ENCODE measurements at regions not wholly inside any gene's neighbourhood (a gene's known extent, or its start where the extent isn't known, plus 50 kb on each side); places are given as distances from the start of the nearest gene placed in this dataset.
"Not testable (repeated sequence)": the region's sequence is repeated elsewhere in the genome, so short reads cannot be mapped to it uniquely, and the experiment has no call there.

DNA sequence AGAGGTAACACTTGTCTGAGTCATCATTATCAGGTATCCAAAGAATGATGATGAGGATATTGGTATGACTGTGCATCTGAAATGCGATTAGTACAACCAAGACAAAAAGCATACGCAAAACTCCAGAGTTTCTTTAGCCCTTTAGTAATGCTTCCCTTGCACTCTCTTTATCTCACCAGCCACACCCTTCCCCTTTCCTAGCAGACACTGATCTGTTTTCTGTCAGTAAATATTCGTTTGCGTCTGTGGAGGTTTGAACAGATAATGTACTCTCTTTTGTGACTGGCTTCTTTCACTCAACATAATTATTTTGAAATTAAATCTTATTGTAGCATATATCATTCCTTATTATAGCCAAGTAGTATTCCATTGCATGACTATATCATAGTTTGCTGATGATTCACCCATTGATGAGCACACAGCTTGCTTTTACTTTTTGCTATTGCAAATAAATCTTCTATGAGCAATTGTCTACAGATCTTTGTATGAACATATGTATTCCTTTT lies 775.7 kb downstream of the SLC6A15 start:
- no peak for DNase-seq (ENCODE audit: low read depth)

DNA sequence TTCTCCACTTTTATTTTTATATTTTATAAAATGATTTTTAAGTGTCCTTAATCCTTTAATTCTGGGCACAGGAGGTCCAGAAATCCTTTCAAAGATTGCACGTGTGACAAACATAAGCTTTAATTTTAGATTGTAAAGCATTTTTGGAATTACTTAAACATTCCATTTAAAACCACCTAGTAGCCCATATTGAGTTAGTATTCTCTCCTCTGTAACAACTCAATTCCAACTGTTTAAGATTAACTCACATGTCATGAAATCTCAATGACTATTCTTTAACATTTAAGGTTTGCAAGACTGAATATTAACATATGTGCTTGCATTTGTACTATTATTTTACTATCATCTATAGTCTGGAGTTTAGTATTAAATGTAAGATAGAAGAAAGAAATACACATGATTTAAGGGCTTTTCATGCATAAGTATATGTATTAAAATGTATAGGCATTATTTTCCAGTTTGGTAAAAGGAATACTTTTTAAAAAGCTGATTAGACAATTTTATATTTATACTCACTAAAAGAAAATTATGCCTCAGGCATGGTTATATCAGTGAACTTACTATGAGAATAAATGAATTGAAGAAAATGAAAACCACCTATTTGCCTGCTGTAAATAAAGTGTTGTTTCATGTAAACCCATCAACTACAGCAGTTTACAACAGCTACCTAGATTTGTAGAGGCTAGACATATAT lies 776.9 kb downstream of the SLC6A15 start:
- DNase-seq (ENCODE audit: low read depth), result no peak

DNA sequence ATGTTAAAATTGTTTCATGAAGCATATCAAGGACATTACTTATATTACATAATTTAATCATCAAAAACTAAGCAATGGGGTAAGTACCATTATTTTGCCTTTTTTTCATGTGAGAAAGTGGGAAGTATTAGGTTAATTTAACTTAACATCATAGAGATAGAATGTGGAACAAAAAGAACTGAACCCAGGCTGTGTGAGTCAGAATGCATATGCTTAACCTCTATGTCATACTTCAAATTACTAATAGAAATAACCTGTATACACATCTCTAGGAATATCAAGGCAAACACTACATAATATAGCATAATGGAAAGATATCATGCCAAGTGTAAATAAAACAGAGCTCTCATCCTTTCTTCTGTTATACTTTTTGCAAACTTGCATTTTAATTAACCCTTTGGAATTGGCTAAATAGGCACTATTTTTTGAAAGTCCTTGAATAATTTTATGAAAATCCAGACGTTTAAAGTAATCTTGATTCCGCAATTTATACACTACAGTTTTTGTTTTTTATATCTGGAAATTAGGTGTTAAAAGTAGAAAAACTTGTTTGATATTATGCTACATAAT lies 777.7 kb downstream of the SLC6A15 start:
- no peak for DNase-seq (ENCODE audit: low read depth)

DNA sequence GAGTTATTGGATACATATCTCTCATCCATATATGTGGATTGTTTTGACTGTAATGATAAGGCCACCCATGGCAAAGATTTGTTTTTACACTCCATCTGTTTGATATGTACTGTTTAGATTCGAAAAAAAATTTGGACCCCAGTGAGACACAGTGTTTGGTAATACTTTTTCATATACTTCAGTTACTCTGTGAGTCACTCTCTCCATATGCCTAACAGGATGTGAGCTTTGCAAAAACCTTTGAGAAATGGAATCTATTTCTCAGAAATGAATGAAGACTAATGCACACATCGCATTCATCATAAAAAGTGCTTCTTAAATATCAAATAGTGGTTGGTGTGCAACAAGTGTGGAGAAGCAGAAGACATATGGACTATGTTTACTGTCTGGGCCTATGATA lies 781.5 kb downstream of the SLC6A15 start:
- DNase-seq (ENCODE audit: low read depth), result peak; percentile 10

DNA sequence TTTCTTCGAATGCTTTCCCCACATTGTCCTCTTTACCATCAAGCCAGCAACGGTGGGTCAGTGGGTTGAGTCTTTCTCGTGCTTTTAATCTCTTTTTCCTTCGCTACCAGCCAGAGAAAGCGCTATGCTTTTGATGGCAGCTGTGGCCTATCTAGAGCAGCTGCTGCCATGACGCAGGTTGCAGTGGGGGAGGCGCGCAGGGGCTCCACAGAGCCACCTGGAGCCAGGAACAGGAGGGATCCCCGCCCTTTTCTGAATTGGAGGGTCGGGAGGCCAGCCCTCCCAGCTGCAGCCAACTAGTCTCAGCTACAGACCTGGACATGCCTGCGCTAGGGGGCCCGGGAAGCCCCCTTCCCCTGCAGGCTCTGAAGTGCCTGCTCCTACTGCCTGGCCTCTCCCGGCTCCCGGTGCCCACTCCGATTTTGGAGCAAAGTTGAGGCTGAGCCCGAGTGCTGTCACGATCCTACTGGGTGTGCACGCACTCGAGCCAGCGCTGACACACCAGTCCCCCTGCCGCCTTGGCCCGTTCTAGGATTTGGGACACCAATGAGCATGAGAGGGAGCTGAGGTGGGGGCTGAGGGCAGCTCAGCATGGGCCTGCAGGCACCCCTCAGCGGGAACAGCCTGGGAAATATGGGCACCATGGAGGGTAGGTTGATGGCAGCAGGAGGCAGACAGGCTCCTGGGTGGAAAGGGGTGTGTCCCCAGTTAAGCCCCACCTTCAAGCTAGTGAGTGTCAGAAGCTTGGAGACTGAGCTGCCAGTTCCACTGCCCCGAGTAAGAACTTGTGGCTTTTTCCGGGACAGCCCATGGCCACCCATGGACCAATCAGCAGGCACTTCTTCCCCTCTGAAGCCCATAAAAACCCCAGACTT lies 784.2 kb downstream of the SLC6A15 start:
- no peak for DNase-seq (ENCODE audit: low read depth)

DNA sequence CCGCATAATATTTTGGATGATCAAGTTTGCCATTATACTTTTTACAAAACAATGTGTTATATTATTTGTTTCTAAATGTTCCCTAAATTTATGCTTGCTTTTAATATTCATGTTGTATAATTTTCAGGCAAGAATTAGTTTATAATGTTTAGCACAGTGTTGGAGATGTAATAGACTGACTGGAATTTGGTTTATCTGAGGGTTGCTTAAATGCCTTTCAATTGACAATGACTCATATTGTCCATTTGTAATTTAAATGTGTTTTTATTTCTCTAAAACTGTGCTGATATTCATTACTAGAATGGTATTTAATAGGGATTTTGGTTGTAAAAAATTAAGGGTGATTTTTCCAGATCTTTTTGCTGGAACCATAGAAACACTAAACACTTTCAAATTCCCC lies 788.4 kb downstream of the SLC6A15 start:
- no peak for DNase-seq (ENCODE audit: low read depth)

DNA sequence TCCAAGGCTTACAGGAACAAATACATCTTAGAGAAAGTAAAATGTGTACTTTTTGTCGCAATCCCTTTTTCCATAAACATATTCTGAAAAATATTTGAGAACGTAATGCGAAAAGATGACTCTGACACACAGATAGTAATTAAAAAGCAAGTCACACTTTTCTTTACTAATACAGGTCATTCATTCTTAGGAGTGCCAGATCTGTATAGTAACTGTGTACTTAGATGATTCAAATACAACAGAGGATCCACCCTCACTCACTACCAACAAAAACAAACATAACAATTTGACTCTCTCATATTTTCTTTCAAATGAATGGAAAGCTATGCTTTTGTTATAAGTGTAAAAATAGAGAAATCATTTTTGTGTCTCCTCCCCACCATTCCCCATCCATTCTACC lies 795.4 kb downstream of the SLC6A15 start:
- DNase-seq (ENCODE audit: low read depth), result no peak

DNA sequence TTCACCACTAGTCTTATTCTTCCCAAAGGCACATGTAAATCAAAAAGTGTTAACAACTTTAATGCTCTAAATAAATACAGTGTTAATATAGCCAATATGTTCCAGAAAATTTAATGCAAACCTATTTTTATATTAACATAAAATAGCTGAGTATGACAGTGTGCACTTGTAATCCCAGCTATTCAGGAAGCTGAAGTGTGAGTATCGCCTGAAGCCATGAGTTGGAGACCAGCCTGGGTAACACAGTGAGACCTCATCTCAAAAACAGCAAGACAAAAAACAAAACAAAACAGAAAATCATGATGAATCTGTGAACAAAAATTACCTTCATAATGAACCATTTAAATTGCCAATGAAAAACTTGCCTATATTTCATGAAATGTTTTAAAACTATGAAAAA lies 798.9 kb downstream of the SLC6A15 start:
- DNase-seq (ENCODE audit: low read depth), result no peak

DNA sequence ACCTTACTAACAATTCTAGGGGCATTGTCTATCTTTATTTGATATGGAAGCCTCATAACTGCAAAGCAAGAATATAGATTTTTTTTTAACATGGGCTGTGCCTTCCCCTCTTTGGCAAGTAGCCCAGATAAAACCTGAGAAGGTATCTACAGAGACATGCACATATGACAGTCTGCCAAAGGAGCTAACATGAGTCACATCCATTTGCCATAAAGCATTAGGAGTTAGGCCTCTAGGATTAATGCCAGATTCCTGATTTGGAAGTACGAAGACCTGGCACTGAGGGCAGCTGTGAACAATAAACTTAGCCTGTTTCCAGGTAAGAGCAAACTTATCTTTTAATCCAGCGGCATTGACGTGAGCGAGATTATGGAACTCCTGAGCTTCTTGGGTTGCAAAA lies 808.7 kb downstream of the SLC6A15 start:
- not testable (repeated sequence) for DNase-seq (ENCODE audit: low read depth)

DNA sequence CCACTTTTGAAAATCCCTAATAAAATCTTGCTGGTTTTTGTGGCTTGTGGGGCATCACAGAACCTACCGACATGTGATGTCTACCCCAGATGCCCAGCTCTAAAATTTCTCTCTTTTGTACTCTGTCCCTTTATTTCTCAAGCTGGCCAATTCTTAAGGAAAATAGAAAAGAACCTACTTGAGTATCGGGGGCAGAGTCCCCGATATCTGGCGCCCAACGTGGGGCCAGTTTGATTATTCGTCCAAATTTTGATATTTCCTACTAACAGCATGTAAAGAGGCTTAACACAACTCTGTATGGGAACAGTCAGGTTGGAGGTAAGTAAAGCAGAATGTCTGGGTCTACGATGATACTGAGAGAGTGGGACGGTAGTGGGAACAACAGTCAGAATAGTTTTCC lies 810.6 kb downstream of the SLC6A15 start:
- DNase-seq (ENCODE audit: low read depth), result not testable (repeated sequence)

DNA sequence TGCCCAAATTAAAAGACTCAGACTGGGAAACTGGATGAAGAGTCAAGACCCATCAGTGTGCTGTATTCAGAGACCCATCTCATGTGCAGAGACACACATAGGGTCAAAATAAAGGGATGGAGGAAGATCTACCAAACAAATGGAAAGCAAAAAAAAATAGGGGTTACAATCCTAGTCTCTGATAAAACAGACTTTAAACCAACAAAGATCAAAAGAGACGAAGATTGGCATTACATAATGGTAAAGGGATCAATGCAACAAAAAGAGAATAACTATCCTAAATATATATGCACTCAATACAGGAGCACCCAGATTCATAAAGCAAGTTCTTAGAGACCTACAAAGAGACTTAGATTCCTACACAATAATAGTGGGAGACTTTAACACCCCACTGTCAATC lies 813.0 kb downstream of the SLC6A15 start:
- peak; percentile 29 for DNase-seq (ENCODE audit: low read depth)

DNA sequence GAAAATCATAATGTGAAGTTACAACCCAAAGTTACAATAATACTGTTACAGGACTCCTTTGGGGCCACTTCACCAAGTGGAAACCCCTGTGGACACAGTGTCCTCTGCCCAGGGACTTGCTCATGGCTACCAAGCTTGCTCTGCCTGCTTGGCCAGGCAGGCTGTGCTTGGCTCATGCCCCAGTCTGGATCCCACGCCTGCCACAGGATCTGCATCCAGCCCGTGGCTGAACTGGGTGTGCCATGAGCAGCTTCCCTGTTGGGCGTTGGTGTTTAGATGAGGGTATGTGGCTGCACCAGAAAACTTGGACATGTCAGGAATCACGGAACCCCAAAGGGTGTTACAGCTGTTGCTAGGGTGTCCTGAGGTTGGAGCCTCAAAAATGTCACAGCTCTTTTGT lies 820.9 kb downstream of the SLC6A15 start:
- no peak for DNase-seq (ENCODE audit: low read depth)

DNA sequence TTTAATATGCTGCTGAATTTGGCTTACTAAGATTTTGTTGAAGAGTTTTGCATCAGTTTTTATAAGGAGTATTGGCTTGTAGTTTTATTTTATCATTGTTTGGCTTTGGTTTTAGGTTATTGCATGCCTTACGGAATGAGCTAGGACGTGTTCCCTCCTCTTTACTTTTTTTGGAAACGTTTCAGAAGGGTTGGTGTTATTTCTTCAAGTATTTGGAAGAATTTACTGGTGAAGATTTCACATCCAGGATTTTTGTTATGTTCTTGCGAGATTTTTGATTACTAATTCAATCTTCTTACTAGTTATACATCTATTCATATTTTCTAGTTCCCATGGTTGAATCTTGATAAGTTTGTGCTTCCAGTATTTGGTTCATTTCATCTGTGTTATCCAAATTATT lies 823.2 kb downstream of the SLC6A15 start:
- DNase-seq (ENCODE audit: low read depth), result no peak

DNA sequence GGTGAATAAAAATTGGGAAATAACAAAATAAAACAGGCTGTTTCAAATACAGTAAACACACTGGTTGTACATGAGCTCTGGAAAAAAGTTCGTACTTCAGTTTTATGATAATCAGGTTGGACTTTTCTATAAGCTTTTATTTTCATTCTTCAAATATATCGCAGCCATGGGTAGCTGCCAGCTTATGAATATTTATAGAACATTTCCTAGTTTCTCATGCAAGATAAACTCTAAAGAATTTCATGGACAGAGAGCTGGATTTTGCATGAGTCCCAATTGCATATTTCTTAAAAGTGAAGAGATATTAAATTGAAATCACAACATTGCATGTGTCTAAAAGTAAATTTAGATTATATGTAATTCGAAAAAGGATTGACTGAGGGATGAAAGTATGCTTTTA lies 827.6 kb downstream of the SLC6A15 start:
- DNase-seq (ENCODE audit: low read depth), result no peak

DNA sequence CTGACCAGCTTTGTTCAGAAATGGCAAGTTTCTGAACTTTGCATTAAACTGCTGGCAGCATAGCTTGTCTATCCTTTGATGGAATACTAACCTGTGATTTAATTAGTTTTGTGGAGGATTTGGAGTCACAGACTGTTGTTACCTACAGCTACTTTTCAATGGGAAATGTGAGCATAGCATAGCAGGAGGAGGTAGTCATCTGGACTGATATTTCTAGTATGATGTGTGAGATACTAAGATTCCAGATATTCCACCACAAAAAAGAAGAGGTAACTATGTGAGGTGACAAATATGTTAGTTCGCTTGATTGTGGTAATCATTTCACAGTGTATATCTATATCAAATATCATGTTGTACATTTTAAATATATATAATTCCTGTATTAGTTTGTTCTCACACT lies 833.0 kb downstream of the SLC6A15 start:
- DNase-seq (ENCODE audit: low read depth), result no peak

DNA sequence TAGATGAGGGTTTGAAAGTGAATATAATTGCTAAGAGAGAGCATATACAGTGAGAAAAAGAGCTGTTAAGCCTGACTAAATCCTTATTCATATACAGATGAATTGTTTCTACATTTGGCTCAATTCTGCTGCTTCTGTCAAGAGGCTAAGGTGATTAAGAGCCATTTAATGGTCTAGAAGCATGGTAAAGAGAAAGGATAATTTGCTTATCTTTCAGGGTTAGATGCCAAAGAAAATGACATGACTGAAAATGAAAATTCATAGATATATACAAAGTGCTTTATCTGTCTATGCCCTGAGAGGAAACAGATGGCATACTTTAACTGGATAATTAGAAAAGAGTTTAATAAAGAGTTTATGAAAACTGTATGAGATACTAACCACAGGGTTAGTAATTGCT lies 834.9 kb downstream of the SLC6A15 start:
- peak; percentile 8 for DNase-seq (ENCODE audit: low read depth)

DNA sequence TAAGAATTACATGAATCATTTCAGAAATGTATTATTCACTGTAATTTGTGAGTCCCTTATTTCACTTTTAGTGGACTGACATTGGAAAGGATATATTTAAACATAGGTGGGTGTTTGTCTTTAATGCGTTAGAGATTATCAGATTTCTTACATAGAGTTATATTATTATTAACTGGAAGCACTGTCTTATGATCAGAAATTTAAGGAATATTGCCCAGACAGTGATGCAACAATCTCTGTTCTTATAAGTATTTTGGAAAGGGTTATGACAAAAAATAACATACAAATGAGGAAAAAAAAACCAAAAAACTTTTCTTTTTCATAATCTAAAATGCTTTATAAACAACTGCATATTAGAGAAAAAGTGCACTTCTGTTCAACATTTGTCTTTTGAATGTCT lies 836.6 kb downstream of the SLC6A15 start:
- DNase-seq (ENCODE audit: low read depth), result no peak

DNA sequence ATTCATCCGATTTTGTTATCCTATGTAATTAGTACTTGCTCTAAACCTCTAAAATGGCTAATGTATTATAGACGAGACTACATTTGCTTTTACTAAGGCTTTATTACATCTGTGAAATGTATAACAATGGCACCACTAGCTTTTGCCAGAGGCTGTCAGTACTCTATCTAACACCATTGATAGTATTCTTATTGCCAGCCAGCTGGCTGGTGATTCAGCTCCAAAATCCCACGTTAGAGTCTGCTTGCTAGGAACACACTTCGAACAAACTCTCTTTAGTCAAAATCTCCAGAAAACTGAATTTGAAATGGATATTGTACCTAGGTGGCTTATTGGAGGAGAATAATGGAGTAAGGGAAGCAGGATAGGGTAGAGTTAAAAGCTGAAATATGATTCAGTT lies 839.2 kb downstream of the SLC6A15 start:
- no peak for DNase-seq (ENCODE audit: low read depth)

DNA sequence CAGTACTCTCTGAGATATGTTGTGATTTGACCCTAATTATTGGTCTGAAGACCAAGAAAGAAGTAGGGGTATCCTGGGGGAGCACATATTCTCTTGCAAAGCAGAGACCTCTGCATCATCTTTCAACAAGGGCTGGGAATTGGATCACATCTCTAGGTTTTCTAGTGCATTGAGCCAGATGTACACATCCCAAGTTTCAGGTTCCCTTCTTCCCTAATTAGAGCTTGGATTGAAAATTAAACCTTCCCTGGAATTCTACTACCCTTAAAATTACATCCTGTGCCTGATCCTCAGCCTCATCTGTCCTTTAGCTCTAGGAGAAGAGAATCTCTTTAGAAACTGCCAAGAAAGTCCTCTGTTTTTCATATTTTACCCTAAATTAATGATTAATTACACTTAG lies 839.6 kb downstream of the SLC6A15 start:
- DNase-seq (ENCODE audit: low read depth), result no peak

DNA sequence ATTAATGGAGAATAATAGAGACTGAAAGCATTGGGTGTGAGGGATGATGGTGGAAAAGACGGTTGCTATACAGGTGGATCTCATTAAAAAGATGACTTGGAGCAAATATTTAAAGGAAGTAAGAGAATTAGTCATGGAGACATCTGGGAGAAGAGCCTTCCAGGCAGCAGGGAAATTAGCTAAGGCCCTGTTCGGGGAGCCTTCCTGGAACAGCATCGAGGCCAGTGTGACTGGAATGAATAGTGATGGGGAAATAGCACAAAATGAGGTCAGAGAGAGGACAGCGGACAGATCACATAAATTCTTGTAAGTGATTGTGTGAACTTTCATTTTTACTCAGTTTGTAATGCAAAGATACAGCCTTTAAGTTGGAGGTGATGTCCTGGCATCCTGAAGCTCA lies 842.3 kb downstream of the SLC6A15 start:
- DNase-seq (ENCODE audit: low read depth), result peak; percentile 59

DNA sequence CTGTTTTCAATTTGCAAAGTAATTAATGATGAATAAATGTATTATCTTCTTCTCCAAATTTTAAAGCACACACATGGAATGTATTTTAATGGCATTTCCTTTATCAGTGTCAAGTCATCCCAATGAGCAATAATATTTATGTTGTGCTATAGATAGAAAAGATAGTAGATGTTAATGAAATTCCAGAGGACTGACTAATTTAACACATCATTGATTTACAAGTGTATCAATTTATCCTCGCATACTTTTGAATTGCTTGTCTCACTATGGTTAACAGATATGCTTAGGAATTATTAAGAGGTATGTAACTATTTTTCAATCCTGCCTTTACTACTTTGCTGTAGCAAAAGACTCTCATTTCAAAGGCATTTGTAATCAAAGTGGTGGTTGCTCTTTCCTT lies 842.9 kb downstream of the SLC6A15 start:
- no peak for DNase-seq (ENCODE audit: low read depth)

DNA sequence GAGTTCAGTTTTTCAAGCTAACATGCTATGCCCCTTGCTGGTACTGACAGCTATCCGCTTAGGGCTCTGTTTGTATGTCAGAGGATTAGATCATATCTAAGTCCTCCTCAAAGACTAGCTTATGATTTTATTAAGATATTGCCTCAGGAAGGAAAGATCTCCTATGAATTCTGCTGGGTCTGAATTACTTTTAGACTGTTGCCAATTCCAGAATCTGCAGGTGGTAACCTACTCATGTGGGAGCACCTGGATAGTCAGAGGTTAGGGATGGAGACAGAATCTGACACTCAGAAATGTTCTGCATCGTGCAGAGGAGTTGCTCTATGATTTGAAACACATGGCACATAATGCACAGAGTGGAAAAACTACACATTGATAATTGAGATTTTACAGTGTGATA lies 843.4 kb downstream of the SLC6A15 start:
- DNase-seq (ENCODE audit: low read depth), result no peak

DNA sequence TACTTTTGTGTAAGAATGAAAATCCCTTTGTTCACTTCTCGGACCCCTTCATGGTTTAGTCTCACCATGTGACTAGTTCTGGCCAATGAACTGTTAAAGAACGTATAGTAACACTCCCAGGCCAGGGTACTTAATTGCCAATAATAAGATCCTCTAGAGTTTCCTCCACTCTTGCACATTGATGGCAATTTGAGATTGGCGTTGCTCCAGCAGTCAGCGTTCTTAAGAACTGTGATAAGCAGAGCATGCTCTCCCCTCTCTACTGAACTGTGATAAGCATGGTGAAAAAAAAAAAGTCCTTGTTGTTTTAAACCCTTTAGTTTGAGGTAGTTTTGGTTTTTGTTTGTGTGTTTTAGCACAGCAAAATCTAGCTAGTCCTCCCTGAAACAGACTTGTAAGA lies 854.5 kb downstream of the SLC6A15 start:
- no peak for DNase-seq (ENCODE audit: low read depth)

Measured in RPMI7951 (cell line).